GM19351 (cell line): ENCODE measurements at regions not wholly inside any gene's neighbourhood (a gene's known extent, or its start where the extent isn't known, plus 50 kb on each side); places are given as distances from the start of the nearest gene placed in this dataset.

Source experiments
- ATAC-seq: cut with Tn5 transposase; IDR thresholded peaks from one replicate; pipeline ENCODE4 v1.9.1; 2021; ENCODE audit warnings: mild to moderate bottlenecking, moderate library complexity; ENCODE audit not compliant: unreplicated experiment

- ATAC-seq: no peak
Observed at GRCh38 chr3:187969581-187969950, 184.4 kb upstream of the LPP start.

DNA sequence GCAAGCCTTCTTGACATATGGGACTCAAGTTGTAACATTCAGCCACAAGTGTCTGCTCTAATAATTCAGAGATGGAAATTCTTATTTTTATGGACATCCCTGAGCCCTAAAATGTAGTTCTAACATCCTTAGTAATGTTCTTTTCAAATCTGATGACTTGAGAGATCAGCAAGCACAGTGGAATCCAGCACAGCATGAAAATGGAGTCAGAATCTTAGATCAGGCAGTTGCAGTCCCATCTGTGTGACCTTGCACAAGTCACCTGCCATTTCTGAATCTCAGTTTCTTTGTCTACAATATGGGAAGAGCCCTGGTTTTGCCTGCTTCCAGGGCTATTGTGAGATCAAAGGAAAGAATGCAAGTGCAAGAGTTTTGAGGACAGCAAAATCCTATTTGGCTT is 183.9 kb upstream of the LPP start:
- ATAC-seq: no peak

DNA sequence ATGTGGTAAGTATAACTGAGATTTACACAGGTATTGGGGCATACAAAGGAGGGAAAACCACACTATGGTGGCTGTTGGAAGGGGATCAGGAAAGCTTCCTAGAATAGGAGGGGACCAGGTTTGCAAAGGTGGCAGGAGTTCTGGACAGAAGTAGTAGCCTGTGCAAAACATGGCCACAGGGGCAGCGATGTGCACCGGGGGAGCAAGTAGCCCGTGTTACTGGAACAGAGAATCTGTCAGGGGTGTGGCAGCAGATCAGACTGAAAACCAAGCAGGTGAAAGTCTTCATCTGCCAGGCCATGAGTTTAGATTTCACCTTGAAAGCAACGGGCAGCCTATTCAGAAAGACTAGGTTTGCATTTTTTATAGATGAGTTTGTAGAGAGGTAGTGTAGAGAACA is 182.3 kb upstream of the LPP start:
- ATAC-seq: no peak

- ATAC-seq: no peak
Observed at GRCh38 chr3:187972454-187972853, 181.5 kb upstream of the LPP start.

DNA sequence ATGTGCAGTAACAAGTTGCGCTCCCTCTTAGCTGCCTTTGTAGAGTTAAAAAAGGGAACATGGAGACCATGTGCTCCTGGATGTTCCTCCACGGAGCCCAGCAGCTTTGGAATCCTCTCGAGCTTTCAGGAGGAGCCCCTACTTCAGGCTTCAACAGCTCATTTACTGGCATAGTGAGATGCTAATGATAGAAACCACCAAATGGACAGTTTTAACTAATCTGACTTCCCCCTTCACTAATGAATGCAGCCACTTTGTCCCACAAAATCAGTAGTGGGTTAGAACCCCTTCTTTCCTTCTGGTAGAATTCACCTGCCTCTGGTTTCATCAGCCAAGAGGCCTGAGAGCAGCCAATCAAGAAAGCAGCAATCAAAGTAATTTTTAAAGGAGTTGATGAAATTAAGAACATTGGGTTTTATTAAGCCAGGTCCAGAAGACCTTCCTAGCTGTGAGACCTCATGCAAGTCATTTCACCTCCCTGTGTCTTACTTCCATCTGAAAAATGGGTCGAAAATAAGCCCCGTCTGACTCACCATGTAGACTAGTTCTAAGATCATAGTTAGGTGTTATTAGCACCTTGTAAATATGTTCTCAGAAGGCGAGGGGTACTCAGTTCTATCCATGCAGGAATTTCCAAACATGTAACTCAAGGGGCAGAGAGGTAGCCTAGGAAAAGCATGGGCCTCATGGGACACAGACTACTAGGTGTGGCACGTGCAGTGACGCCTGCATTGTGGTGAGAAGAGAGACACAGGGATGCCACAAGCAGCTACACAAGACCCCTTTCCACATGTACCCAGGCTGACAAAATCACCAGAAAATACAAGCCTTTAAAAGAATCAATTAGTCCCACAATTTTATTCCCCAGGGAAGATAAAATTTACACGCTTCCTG is 179.7 kb upstream of the LPP start:
- ATAC-seq: no peak

DNA sequence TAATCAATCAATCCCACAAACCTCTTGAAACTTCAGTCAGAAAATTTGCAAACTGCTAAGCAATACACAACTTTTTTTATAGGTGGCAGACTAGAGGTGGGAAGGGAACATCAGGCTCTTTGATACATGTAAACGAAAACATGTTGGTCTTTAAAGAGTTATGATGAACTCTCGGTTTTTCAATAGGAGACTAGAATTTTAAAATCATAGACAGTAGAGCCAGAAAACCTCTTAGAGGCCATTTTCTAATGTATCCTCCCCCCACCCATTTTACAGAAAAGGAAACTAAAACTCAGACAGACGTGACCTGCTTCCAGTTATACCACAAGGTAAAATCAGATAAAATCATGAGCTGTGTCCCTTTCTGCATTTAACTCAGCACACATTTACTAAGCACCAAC is 179.1 kb upstream of the LPP start:
- ATAC-seq: peak; percentile 41

DNA sequence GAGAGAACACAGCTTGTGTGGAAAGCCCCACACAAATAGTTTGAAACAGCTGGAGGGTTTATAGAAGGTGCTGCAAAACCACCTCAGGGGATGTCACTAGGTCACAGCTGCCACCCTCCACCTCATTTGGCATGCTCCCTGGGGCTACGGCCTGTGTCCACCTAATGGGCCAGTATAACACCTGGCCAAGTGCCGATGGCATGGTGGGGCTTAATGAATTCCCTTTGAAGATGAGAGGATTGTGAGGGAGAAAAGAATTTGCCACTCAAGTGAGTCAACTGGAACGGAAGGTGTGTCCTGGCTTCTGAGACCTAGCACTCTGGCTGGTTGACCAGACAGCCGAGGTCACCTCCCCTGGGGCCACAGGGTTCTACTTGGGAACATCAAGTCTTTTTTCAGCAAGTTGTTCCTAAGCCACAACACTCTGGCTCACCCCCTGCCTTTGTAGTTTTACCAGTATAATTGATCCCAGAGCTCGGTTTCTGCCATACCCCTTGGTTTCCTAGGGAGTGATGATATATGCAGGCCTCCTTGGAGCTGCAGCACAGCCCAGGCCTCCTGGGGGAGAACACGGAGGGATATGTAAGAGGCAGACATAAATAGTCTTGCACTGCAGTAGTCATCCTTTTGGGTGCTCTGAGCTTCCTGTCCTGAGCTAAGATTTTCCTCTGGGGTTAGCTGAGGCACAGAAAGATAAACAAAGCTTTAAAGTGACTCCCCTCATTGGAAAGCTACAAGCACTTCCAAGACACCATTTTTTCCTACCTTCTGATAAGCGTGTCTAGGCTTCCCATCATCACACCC is 178.2 kb upstream of the LPP start:
- ATAC-seq: no peak

DNA sequence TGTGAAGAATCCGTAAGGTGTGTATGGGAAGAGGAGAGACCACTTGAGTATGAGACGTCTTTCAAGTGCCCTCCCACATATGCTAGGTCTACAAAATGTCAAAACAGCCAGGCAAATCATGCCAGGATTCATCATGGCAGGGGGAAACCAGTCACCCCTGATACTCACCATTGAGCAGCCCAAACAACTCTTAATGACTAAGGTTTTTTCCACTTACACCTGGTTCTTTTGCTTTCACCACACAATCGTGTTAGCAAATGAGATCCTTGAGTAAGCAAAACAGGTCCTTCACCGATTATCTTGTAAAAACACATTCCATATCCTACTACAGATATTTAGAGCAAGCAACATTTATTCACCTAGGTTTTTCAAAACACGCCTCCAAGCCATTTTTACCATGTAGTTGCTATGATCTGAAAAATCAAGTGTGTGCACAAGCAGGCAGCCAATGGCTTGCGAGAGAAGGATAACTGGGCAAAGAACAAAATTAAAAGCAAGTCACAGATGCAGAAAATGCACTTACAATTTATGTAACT is 177.5 kb upstream of the LPP start:
- ATAC-seq: no peak

DNA sequence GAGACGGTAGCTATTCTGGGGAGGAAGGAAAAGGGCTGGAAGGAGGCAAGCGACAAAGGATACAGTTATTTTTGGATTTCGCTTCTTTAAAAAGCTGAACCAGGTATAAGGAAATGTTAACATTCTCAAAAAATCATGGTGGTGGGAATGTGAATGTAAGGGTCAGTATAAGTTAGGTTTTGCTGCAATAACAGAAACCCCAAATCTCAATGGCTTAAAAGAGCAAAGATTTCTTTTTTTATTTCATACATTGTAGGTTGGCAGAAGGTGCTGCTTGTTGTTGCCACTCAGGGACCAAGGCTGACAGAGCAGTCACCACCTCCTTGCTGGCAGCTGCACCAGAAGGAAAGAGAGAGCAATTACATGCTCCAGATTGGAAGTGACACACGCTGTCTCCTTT is 176.3 kb upstream of the LPP start:
- no peak for ATAC-seq

GRCh38 chr3:187978433-187979011 is 175.4 kb upstream of the LPP start:
- no peak for ATAC-seq

DNA sequence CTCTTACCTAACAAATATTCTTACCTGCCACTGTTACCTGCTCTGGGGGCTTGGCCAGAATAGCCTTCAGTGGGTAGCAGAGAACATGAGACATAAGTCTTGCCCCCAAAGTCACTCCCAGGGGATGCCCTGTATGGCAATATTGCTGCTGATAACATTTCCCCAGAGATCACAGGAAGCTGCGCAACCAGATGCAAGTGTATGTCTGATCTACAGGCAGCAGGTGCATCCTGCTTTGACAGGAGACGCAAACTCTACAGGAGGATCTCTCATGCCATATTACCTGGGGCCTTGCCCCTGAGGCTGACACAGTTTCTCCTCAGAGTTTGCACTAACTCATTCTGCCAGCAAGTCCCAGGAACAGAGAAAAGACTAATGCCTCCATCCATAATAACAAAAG is 174.4 kb upstream of the LPP start:
- no peak for ATAC-seq

DNA sequence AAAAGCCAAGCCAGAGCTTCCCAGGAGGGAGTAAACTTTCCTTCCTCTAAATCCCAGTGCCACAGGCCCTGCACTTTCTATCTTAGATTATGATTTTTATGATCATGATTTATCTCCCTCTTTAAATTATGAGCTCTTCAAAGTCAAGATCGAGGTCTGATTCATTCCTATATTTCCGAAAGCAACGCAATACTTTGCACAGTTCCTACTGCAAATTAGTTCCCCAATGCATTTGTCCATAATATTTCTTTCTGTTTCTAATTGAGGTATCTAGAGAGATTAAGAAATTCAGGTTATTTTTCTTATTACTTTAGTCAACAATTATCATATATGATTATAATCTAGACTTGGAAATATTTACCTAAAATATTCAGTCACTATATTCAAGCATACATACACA is 173.1 kb upstream of the LPP start:
- ATAC-seq: no peak

DNA sequence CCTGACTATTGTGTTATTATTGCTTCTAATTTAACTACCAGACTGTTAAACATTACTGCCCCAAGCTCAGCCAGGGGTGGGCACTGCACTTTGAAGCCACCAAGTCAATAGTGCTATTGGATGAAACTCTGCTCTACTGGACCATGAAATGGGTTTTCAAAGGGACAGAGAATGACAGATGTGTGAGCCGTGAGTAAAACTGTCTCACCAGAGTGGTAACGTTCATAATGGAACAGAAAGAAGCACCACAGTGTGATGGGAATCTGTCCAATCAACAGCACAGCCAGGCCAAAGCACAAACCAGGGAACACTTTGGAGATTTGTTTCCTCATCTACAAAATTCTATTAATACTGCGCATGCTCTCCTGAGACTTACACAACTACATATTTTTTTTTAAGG is 171.8 kb upstream of the LPP start:
- ATAC-seq: no peak

DNA sequence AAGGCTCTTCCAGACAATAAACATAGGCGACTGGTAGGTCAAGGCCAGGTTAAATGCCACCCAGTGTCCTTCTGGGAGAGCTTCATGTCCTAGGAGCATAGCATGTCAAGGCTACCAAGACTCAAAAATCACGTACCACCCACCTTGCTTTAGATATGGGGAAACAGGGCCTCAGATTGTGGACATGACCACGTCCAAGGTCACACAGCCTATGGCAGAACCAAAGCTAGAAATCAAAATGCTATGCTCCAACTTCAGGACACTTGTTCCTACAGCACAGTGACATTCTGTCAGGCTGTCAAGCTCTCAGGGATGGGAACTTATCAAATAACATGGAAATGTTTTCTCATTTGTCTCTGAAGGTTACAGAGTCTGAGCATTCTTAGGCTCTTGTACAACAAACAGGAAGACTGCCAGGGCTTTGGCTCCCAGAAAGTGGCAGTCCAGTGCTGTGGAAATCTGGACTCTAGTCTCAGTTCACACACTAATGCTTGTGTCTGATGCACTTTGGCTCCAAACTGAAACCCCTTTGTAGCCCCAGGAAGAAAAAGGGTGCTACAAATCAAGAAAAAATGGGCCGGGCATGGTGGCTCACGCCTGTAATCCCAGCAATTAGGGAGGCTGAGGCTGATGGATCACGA is 170.4 kb upstream of the LPP start:
- ATAC-seq: no peak

DNA sequence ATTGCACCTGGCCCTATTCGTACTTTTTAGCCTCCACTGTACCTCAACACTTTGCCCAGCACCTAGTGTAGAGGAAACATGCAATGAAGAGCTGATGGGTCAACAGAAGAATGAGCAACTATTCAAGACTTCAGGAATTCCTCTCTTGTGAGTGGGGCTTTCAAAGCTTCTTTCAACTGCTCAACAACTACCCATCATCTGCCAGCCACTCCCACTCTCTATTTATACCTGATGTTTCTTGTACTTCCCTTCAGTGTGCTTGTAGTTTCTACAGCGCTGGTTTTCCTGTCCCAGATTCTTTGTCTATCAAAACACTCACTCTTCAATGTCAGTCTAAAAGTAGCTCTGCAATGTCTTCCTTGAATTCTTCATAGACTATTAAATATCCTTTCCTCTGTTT is 168.3 kb upstream of the LPP start:
- no peak for ATAC-seq

GRCh38 chr3:187986514-187986934 is 167.4 kb upstream of the LPP start:
- no peak for ATAC-seq

- ATAC-seq: no peak
Observed at GRCh38 chr3:187987187-187987586, 166.8 kb upstream of the LPP start.

DNA sequence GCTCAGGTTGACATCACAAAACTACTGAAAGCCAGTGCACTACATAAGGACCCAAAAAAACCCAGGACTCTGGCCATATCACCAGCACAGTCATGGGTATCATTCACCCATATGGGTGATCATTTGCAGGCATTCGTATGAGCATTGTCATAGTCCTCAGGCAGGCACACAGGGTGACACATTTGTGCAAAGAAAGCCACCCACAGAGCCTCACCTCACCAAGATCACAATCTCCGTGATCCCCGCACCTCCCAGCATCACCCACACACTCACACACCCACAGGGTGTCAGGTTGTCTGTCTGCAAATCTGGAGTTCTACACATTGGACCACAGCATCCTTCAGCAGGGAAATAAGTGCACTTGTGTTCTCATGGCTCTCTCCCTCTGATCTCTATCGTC is 166.0 kb upstream of the LPP start:
- ATAC-seq: no peak

- ATAC-seq: no peak
Observed at GRCh38 chr3:187989575-187990153, 164.3 kb upstream of the LPP start.

- ATAC-seq: no peak
Observed at GRCh38 chr3:187992609-187993008, 161.3 kb upstream of the LPP start.
